Type B pancreatic cell (in vitro differentiated cells): ENCODE measurements at regions not wholly inside any gene's neighbourhood (a gene's known extent, or its start where the extent isn't known, plus 50 kb on each side); places are given as distances from the start of the nearest gene placed in this dataset.
"Not testable (repeated sequence)": the region's sequence is repeated elsewhere in the genome, so short reads cannot be mapped to it uniquely, and the experiment has no call there.

Experiments used
- DNase-seq: peaks from one replicate; pipeline ENCODE4 v3.0.0; 2021; ENCODE audit warnings: mixed read lengths; ENCODE audit not compliant: unreplicated experiment; ENCODE audit errors: extremely low spot score
- H3K27ac Mint-ChIP-seq: 2 replicates; pipeline ENCODE4 v1.8.0; 2021; ENCODE audit warnings: mild to moderate bottlenecking, mixed read lengths
- H3K27me3 Mint-ChIP-seq: 2 replicates; pipeline ENCODE4 v1.8.0; 2021; ENCODE audit warnings: mixed read lengths
- H3K36me3 Mint-ChIP-seq: 2 replicates; pipeline ENCODE4 v1.8.0; 2021; ENCODE audit warnings: mixed read lengths
- H3K4me1 Mint-ChIP-seq: one replicate; pipeline ENCODE4 v1.8.0; 2021; ENCODE audit warnings: mixed read lengths; ENCODE audit not compliant: unreplicated experiment
- H3K4me3 Mint-ChIP-seq: 2 replicates; pipeline ENCODE4 v1.8.0; 2021; ENCODE audit warnings: mild to moderate bottlenecking, mixed read lengths
- H3K9me3 Mint-ChIP-seq: 2 replicates; pipeline ENCODE4 v1.8.0; 2021; ENCODE audit warnings: mixed read lengths
- TF ChIP-seq, protein P1 (sequence below): fragments of 200-600 bp; sonication (generic); conservative IDR thresholded peaks from 2 replicates; pipeline ENCODE4 v1.5.0; 2021; ENCODE audit warnings: antibody characterized with exemption, mild to moderate bottlenecking

DNA sequence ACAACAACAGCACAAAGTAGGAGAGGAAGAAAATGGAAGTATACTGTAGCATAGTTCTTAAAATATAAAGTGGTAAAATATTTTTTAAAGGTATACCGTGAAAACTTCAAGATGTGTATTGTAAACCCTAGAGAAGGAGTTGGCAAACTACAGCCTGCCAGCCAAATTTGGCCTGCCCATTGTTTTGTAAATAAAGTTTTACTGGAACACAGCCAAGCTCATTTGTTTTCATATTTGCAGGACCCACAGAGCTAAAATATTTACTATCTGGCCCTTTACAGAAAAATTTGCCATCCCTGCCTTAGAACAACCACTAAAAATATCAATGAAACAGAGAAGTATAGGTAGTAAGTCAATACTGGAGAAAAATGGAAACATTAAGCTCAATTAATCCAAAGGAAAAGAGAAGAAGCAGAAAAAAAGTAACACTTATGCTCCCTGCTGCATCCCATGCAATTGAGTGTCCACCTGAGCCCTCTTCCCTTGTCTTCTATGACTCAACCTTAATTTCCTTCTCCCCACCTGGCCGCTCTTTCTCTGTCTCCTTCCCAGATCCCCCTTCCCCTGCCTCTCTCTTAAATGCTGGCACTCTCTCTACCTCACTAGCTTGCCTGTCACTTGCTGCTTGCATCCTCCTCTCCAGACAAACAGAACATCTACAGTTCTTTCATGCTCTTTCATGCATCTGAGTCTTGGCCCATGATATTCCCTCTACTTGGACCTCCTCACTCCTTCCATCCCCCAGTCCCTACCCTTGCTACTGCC is 50.6 kb upstream of the FER start:
- Mint-ChIP-seq H3K4me3 (no peak overlapping the region), H3K4me1 (no peaks in the 10 kb centered on the region), H3K9me3 (peaks cover 4% of the 10 kb centered on the region), H3K27ac (no peak overlapping the region), H3K27me3 (no peaks in the 10 kb centered on the region), H3K36me3 (no peaks in the 10 kb centered on the region)
- DNase-seq = no peak
- TF ChIP-seq, protein P1, sequence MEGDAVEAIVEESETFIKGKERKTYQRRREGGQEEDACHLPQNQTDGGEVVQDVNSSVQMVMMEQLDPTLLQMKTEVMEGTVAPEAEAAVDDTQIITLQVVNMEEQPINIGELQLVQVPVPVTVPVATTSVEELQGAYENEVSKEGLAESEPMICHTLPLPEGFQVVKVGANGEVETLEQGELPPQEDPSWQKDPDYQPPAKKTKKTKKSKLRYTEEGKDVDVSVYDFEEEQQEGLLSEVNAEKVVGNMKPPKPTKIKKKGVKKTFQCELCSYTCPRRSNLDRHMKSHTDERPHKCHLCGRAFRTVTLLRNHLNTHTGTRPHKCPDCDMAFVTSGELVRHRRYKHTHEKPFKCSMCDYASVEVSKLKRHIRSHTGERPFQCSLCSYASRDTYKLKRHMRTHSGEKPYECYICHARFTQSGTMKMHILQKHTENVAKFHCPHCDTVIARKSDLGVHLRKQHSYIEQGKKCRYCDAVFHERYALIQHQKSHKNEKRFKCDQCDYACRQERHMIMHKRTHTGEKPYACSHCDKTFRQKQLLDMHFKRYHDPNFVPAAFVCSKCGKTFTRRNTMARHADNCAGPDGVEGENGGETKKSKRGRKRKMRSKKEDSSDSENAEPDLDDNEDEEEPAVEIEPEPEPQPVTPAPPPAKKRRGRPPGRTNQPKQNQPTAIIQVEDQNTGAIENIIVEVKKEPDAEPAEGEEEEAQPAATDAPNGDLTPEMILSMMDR = no peak

DNA sequence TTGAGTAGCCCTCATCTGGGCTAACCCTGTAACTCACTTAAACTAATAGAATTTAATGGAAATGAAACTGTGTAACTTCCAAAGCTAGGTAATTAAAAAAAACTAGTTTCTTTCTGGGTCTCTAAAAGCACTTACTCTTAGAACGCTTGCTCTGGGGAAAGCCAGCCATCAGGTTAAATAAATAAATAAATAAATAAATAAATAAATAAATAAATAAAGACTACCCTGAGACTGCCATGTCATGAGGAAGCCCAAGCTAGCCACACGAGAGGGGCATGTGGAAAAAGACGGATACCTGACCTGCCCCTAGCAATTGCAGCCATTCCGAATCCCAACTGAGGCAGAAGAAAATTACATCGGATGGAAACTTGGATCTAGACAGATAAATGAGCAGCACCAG is 51.3 kb upstream of the FER start:
- Mint-ChIP-seq H3K36me3 (no peaks in the 10 kb centered on the region), H3K4me3 (no peak overlapping the region), H3K9me3 (peaks cover 4% of the 10 kb centered on the region), H3K4me1 (no peaks in the 10 kb centered on the region), H3K27me3 (no peaks in the 10 kb centered on the region), H3K27ac (no peak overlapping the region)
- TF ChIP-seq, protein P1 = no peak
- DNase-seq = no peak

DNA sequence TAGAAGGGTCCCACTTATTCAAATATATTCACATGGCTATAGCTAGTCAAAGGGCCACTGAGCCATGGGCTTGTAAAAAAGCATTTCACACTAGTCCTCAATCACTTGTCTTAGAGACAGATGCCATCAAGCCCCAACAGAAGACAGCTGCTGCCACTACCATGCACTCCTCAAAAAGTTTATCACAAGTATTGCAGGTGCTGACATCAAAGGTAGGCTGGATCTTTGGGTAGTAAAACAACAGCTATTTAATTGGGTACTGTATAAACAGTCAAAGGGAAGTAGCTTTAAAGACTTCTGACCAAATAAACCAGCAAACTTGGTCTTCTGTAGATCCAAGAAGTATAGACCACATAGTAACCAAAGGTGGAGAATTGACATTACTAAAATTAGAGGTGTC is 59.2 kb upstream of the FER start:
- Mint-ChIP-seq H3K4me3 (no peak overlapping the region), H3K36me3 (no peaks in the 10 kb centered on the region)

DNA sequence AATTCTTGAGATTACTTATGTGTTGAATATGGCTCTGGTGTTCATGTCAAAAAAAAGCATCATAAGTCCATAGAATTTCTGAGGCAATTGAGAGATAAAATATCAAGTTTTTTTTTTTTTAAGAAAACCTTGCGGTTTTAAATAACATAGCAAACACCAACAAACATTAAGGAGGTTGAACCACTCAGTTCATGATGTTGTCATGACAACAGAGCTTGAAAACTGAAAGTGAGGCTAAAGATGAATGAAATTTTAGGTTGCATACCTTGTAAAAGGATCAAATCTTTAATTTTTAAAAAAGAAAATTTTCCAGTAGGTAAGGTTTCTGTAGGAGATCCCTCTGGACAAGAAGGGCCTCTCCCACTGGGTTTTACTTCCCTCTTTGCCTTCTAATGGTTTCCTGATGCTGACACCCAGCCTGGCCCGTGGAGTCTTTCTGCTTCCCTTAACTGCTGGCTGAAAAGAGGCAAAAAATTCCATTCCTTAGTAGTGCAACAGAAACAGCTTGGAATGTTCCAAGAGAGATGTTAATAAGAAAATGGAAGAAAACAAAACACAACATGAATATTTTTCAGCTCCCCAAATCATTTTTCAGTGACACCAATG is 60.0 kb upstream of the FER start:
- no peaks in the 10 kb centered on the region for H3K36me3 Mint-ChIP-seq
- H3K4me3 Mint-ChIP-seq = no peak overlapping the region
- DNase-seq = no peak
- no peaks in the 10 kb centered on the region for H3K27me3 Mint-ChIP-seq
- peaks cover 8% of the 10 kb centered on the region for H3K4me1 Mint-ChIP-seq
- TF ChIP-seq, protein P1 = no peak
- H3K9me3 Mint-ChIP-seq = no peaks in the 10 kb centered on the region
- H3K27ac Mint-ChIP-seq = no peak overlapping the region

More for the DNA sequence above, 59.2 kb upstream of the FER start:
- no peak for DNase-seq
- Mint-ChIP-seq H3K27me3 (no peaks in the 10 kb centered on the region), H3K4me1 (peaks cover 8% of the 10 kb centered on the region), H3K27ac (no peak overlapping the region), H3K9me3 (no peaks in the 10 kb centered on the region)
- TF ChIP-seq, protein P1 = no peak

DNA sequence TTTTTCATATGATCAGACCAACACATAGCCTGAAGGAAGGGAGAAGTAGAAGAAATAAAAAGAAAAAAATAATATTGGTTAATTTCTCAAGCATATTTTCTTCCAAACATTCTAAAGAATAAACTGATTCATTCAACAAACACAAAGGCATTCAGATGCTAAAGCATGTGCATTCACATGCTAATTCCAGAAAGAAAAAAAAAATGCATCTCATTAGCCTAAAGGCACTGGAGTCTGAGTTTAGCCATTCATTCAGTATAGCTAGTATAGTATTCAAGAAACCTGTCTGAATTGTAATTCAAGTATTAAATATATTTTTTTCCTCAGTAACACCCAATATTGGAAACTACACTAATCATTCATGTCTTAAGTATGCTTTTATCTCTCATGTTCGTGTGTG is 61.0 kb upstream of the FER start:
- no peaks in the 10 kb centered on the region for H3K36me3 Mint-ChIP-seq
- H3K4me1 Mint-ChIP-seq = peaks cover 8% of the 10 kb centered on the region
- H3K27ac Mint-ChIP-seq = no peak overlapping the region
- no peaks in the 10 kb centered on the region for H3K9me3 Mint-ChIP-seq
- no peak for DNase-seq
- no peaks in the 10 kb centered on the region for H3K27me3 Mint-ChIP-seq
- TF ChIP-seq, protein P1 = no peak
- H3K4me3 Mint-ChIP-seq = no peak overlapping the region

DNA sequence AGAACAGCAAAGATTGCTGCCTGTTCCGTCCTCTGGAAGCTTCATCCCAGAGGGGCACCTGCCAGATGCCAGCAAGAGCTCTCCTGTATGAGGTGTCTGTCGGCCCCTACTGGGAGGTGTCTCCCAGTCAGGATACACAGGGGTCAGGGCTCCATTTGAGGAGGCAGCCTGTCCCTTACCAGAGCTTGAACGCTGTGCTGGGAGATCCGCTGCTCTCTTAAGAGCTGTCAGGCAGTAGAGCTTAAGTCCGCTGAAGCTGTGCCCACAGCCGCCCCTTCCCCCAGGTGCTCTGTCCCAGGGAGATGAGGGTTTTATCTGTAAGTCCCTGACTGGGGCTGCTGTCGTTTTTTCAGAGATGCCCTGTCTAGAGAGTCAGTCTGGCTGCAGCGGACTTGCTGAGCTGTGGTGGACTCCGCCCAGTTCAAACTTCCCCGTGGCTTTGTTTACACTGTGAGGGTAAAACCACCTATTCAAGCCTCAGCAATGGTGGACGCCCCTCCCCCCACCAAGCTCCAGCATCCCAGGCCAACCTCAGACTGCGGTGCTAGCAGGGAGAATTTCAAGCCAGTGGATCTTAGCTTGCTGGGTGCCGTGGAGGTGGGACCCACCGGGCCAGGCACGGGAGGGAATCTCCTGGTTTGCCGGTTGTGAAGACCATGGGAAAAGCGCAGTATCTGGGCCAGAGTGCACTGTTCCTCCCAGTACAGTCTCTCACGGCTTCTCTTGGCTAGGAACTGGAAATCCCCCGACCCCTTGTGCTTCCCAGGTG is 62.1 kb upstream of the FER start:
- H3K27ac Mint-ChIP-seq, H3K36me3 Mint-ChIP-seq, DNase-seq, H3K27me3 Mint-ChIP-seq, H3K9me3 Mint-ChIP-seq: not testable (repeated sequence)
- peaks cover 14% of the 10 kb centered on the region for H3K4me1 Mint-ChIP-seq
- H3K4me3 Mint-ChIP-seq = peak overlapping the region; percentile 60
